ENCODE measurements at regions not wholly inside any gene's neighbourhood (a gene's known extent, or its start where the extent isn't known, plus 50 kb on each side); places are given as distances from the start of the nearest gene placed in this dataset.

DNA sequence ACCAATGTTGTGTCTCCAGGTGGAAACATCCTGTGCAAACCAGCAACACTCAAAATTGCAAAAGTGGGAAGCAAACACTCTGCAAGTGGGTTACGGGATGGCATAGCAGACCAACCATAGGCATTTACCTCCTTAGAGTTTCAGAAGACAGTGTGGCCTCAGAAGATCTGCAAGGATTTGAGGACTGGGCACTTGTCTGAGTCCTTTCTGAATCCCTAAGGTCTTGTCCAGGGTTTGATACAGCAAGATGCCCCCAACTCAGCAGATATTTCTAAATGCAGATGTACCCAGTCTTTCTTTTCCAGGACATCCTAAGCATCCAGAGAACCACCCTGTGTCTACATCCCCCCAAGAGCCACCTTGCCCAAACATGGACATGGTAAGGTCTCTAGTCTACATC, 51.7 kb upstream of the SHANK2 start:
- DNase-seq (ENCODE audit: low spot score): no peak
- H3K9me2 ChIP-seq (ENCODE audit: insufficient read depth, low read length): no peaks in the 10 kb centered on the region
- TF ChIP-seq EZH2phosphoT487 (IDR thresholded peaks at IDR 0.05; ENCODE audit: borderline replicate concordance, low read depth, low read length): no peak
- TF ChIP-seq, protein P1, sequence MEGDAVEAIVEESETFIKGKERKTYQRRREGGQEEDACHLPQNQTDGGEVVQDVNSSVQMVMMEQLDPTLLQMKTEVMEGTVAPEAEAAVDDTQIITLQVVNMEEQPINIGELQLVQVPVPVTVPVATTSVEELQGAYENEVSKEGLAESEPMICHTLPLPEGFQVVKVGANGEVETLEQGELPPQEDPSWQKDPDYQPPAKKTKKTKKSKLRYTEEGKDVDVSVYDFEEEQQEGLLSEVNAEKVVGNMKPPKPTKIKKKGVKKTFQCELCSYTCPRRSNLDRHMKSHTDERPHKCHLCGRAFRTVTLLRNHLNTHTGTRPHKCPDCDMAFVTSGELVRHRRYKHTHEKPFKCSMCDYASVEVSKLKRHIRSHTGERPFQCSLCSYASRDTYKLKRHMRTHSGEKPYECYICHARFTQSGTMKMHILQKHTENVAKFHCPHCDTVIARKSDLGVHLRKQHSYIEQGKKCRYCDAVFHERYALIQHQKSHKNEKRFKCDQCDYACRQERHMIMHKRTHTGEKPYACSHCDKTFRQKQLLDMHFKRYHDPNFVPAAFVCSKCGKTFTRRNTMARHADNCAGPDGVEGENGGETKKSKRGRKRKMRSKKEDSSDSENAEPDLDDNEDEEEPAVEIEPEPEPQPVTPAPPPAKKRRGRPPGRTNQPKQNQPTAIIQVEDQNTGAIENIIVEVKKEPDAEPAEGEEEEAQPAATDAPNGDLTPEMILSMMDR (conservative IDR thresholded peaks at IDR 0.05; ENCODE audit: low read length): no peak
- no peaks in the 10 kb centered on the region for H3K4me1 ChIP-seq (ENCODE audit: insufficient read depth, low read length, poor library complexity, severe bottlenecking)
- no peak overlapping the region for H3K4me2 ChIP-seq (ENCODE audit: low read length)
- no peak overlapping the region for H3K4me3 ChIP-seq (ENCODE audit: low read depth, low read length, poor library complexity, severe bottlenecking)
- H3K36me3 ChIP-seq (ENCODE audit: insufficient read depth, low read length): no peaks in the 10 kb centered on the region
- POLR2A ChIA-PET: no interaction called here
- BruUV-seq (replicated peaks): no TSS peak
- no peaks in the 10 kb centered on the region for H3K79me2 ChIP-seq (ENCODE audit: insufficient read depth, low read depth, low read length)
- no peak overlapping the region for H3K27ac ChIP-seq (ENCODE audit: low read depth, low read length, poor library complexity, severe bottlenecking)
- intact Hi-C loops (cut with micrococcal nuclease; ENCODE audit: unreplicated experiment): no loop called here
- no peaks in the 10 kb centered on the region for H4K20me1 ChIP-seq (ENCODE audit: insufficient read depth, low read length)
- CTCF ChIA-PET (ENCODE audit: unreplicated experiment): no interaction called here
- no peaks in the 10 kb centered on the region for H3K9me3 ChIP-seq (ENCODE audit: low read length)
- H2AFZ ChIP-seq (ENCODE audit: low read length): no peak overlapping the region

DNA sequence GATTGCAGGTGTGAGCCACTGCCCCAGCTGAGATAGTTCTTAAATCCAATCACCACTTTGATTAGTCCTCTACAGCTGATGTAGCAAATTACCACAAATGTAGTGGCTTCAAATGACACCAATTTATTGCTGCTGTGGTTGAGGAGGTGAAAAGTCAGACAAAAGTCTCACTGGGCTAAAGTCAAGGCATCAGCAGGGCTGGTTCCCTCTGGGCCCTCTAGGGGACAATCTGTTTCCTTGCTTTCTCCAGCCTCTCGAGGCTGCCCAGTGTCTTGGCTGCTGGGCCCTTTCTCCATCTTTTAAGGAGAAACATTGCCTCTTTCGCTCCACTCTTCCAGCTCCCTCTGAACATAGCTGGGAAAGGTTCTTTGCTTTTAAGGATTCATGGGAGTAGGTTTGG, 50.5 kb upstream of the SHANK2 start:
- ChIA-PET CTCF (ENCODE audit: unreplicated experiment) (no interaction called here), POLR2A (no interaction called here)
- Histone ChIP-seq H3K79me2 (ENCODE audit: insufficient read depth, low read depth, low read length) (no peaks in the 10 kb centered on the region), H3K4me2 (ENCODE audit: low read length) (no peak overlapping the region), H3K9me3 (ENCODE audit: low read length) (no peaks in the 10 kb centered on the region), H3K4me1 (ENCODE audit: insufficient read depth, low read length, poor library complexity, severe bottlenecking) (no peaks in the 10 kb centered on the region), H3K9me2 (ENCODE audit: insufficient read depth, low read length) (no peaks in the 10 kb centered on the region), H3K36me3 (ENCODE audit: insufficient read depth, low read length) (no peaks in the 10 kb centered on the region), H3K27ac (ENCODE audit: low read depth, low read length, poor library complexity, severe bottlenecking) (no peak overlapping the region), H3K4me3 (ENCODE audit: low read depth, low read length, poor library complexity, severe bottlenecking) (no peak overlapping the region), H4K20me1 (ENCODE audit: insufficient read depth, low read length) (no peaks in the 10 kb centered on the region), H2AFZ (ENCODE audit: low read length) (no peak overlapping the region)
- intact Hi-C loops (cut with micrococcal nuclease; ENCODE audit: unreplicated experiment): no loop called here
- DNase-seq (ENCODE audit: low spot score): no peak
- BruUV-seq (replicated peaks): no TSS peak
- TF ChIP-seq EZH2phosphoT487 (IDR thresholded peaks at IDR 0.05; ENCODE audit: borderline replicate concordance, low read depth, low read length): no peak
- TF ChIP-seq, protein P1 (conservative IDR thresholded peaks at IDR 0.05; ENCODE audit: low read length): 0 out of 2 replicates have a peak, but pooled peaks have one; percentile 25

DNA sequence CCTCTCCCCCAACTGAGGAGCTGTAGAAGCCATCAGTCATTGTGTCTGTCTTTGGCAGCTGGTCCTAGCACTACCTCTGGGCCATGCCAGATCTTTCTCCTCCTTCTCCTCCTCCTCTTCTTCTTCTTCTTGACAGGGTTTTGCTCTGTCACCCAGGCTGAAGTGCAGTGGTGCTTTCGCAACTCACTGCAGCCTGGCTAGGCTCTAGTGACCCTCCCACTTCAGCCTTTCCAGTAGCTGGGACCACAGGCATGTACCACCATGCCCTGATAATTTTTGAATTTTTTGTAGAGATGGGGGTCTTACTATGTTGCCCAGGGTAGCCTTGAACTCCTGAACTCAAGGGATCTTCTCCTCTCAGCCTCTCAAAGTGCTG, 50.1 kb upstream of the SHANK2 start:
- Histone ChIP-seq H3K27ac (ENCODE audit: low read depth, low read length, poor library complexity, severe bottlenecking) (no peak overlapping the region), H3K9me2 (ENCODE audit: insufficient read depth, low read length) (no peaks in the 10 kb centered on the region), H3K4me3 (ENCODE audit: low read depth, low read length, poor library complexity, severe bottlenecking) (no peak overlapping the region), H3K4me1 (ENCODE audit: insufficient read depth, low read length, poor library complexity, severe bottlenecking) (no peaks in the 10 kb centered on the region), H2AFZ (ENCODE audit: low read length) (no peak overlapping the region), H3K36me3 (ENCODE audit: insufficient read depth, low read length) (no peaks in the 10 kb centered on the region), H3K79me2 (ENCODE audit: insufficient read depth, low read depth, low read length) (no peaks in the 10 kb centered on the region), H3K4me2 (ENCODE audit: low read length) (no peak overlapping the region), H3K9me3 (ENCODE audit: low read length) (no peaks in the 10 kb centered on the region), H4K20me1 (ENCODE audit: insufficient read depth, low read length) (no peaks in the 10 kb centered on the region)
- no peak for DNase-seq (ENCODE audit: low spot score)
- CTCF ChIA-PET (ENCODE audit: unreplicated experiment): no interaction called here
- no peak for TF ChIP-seq EZH2phosphoT487 (IDR thresholded peaks at IDR 0.05; ENCODE audit: borderline replicate concordance, low read depth, low read length)
- TF ChIP-seq, protein P1 (conservative IDR thresholded peaks at IDR 0.05; ENCODE audit: low read length): no peak
- intact Hi-C loops (cut with micrococcal nuclease; ENCODE audit: unreplicated experiment): no loop called here
- POLR2A ChIA-PET: no interaction called here
- no TSS peak for BruUV-seq (replicated peaks)
